Calu3 (cell line): ENCODE measurements at regions not wholly inside any gene's neighbourhood (a gene's known extent, or its start where the extent isn't known, plus 50 kb on each side); places are given as distances from the start of the nearest gene placed in this dataset.

Experiments
- BruUV-seq: library from RNA; stranded (reverse); fragments of 400-500 nt; replicated peaks from 2 replicates; lab custom pipeline; 2021; lab: Mats Ljungman, UMichigan
- CTCF ChIA-PET: fragments of 300-600 bp; sonication (Branson Sonifier 250); formaldehyde crosslinking; loops from one replicate; lab custom pipeline; 2022; ENCODE audit warnings: antibody characterized with exemption; lab: Charles Lee
- DNase-seq: peaks from one replicate; pipeline ENCODE4 v3.0.0; 2022
- H3K27ac Mint-ChIP-seq: one replicate; pipeline ENCODE4 v1.8.0; 2022; ENCODE audit warnings: mixed read lengths; ENCODE audit not compliant: unreplicated experiment
- H3K27me3 Mint-ChIP-seq: one replicate; pipeline ENCODE4 v1.8.0; 2022; ENCODE audit warnings: mixed read lengths; ENCODE audit not compliant: unreplicated experiment
- H3K36me3 Mint-ChIP-seq: one replicate; pipeline ENCODE4 v1.8.0; 2022; ENCODE audit warnings: mild to moderate bottlenecking, moderate library complexity, mixed read lengths; ENCODE audit not compliant: insufficient read depth, unreplicated experiment
- H3K4me1 Mint-ChIP-seq: one replicate; pipeline ENCODE4 v1.8.0; 2022; ENCODE audit warnings: mild to moderate bottlenecking, low read depth, mixed read lengths; ENCODE audit not compliant: unreplicated experiment
- H3K4me3 Mint-ChIP-seq: one replicate; pipeline ENCODE4 v1.8.0; 2022; ENCODE audit warnings: mild to moderate bottlenecking, low read depth, moderate library complexity, mixed read lengths; ENCODE audit not compliant: unreplicated experiment
- H3K9me3 Mint-ChIP-seq: one replicate; pipeline ENCODE4 v1.8.0; 2022; ENCODE audit warnings: low read depth, mixed read lengths; ENCODE audit not compliant: unreplicated experiment
- intact Hi-C: fragments of 100-400 bp; cut with micrococcal nuclease; formaldehyde crosslinking; loops from one replicate; pipeline ENCODE4 v1.10.0; 2022; ENCODE audit not compliant: unreplicated experiment
- TF ChIP-seq, protein P1 (sequence below): fragments of 200-600 bp; IDR thresholded peaks from one replicate; pipeline ENCODE4 v1.8.0; 2022; ENCODE audit warnings: antibody characterized with exemption; ENCODE audit not compliant: unreplicated experiment

- BruUV-seq: no TSS peak
- CTCF ChIA-PET: no interaction called here
- Mint-ChIP-seq H3K36me3 (no peaks in the 10 kb centered on the region), H3K9me3 (peaks cover 18% of the 10 kb centered on the region), H3K27ac (no peak overlapping the region), H3K4me1 (no peaks in the 10 kb centered on the region), H3K27me3 (no peaks in the 10 kb centered on the region), H3K4me3 (no peak overlapping the region)
- TF ChIP-seq, protein P1, sequence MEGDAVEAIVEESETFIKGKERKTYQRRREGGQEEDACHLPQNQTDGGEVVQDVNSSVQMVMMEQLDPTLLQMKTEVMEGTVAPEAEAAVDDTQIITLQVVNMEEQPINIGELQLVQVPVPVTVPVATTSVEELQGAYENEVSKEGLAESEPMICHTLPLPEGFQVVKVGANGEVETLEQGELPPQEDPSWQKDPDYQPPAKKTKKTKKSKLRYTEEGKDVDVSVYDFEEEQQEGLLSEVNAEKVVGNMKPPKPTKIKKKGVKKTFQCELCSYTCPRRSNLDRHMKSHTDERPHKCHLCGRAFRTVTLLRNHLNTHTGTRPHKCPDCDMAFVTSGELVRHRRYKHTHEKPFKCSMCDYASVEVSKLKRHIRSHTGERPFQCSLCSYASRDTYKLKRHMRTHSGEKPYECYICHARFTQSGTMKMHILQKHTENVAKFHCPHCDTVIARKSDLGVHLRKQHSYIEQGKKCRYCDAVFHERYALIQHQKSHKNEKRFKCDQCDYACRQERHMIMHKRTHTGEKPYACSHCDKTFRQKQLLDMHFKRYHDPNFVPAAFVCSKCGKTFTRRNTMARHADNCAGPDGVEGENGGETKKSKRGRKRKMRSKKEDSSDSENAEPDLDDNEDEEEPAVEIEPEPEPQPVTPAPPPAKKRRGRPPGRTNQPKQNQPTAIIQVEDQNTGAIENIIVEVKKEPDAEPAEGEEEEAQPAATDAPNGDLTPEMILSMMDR: no peak
- intact Hi-C loops: no loop called here
- DNase-seq: no peak
These were observed 274.9 kb upstream of the ADARB2 start for GRCh38 chr10:2012209-2012608.

DNA sequence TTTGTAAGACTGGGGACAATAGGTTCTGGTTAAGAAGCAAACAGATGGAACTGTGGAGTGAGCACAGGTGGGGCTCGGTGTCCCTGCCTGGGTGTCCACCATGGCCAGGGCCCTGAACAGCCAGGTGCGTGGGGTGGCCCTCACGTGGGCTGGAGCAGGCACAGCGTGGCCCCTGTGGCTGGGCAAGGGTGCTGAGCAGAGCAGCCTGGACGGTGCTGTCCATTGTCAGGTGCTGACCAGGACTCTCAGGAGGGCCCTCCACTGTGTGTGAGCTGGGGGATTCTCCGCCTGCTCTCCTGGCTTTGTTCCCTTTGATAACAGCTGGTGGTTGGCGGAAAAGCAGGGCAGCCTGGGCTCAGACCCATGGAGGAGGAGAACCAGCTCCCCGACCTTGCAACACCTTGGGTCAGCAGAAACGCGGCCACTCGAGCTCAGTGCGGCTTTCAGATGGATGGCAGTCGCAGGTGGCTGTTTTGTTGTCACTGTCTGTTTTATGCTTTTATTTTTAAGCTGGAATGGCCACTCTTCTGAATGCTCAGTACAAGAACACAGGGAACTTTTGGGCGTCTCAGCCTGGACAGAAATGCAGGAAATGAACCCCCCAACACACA, 273.9 kb upstream of the ADARB2 start:
- CTCF ChIA-PET: no interaction called here
- no peaks in the 10 kb centered on the region for H3K27me3 Mint-ChIP-seq
- TF ChIP-seq, protein P1: no peak
- intact Hi-C loops: no loop called here
- no peak for DNase-seq
- no peak overlapping the region for H3K27ac Mint-ChIP-seq
- peaks cover 16% of the 10 kb centered on the region for H3K9me3 Mint-ChIP-seq
- no peak overlapping the region for H3K4me3 Mint-ChIP-seq
- no TSS peak for BruUV-seq
- no peaks in the 10 kb centered on the region for H3K4me1 Mint-ChIP-seq
- H3K36me3 Mint-ChIP-seq: no peaks in the 10 kb centered on the region

- no TSS peak for BruUV-seq
- Mint-ChIP-seq H3K36me3 (no peaks in the 10 kb centered on the region), H3K4me1 (no peaks in the 10 kb centered on the region), H3K27me3 (no peaks in the 10 kb centered on the region), H3K27ac (no peak overlapping the region), H3K9me3 (peaks cover 13% of the 10 kb centered on the region), H3K4me3 (no peak overlapping the region)
- DNase-seq: no peak
- intact Hi-C loops: no loop called here
- CTCF ChIA-PET: no interaction called here
- TF ChIP-seq, protein P1: no peak
These were observed 268.2 kb upstream of the ADARB2 start for GRCh38 chr10:2005546-2005945.

- intact Hi-C loops: no loop called here
- Mint-ChIP-seq H3K27me3 (no peaks in the 10 kb centered on the region), H3K27ac (no peak overlapping the region), H3K36me3 (no peaks in the 10 kb centered on the region), H3K4me1 (no peaks in the 10 kb centered on the region), H3K4me3 (no peak overlapping the region), H3K9me3 (peaks cover 24% of the 10 kb centered on the region)
- CTCF ChIA-PET: no interaction called here
- DNase-seq: no peak
- BruUV-seq: no TSS peak
- TF ChIP-seq, protein P1: no peak
These were observed 255.6 kb upstream of the ADARB2 start for GRCh38 chr10:1992930-1993329.
